Breast epithelium (tissue), 4 donors: ENCODE measurements at regions not wholly inside any gene's neighbourhood (a gene's known extent, or its start where the extent isn't known, plus 50 kb on each side); places are given as distances from the start of the nearest gene placed in this dataset.

Source experiments
- DNase-seq, 2 donors: peaks; one replicate each; pipeline ENCODE4 v3.0.0-alpha.2; 2019; ENCODE audit warnings: low spot score in 2 of 2
- H3K27ac ChIP-seq, 2 donors: fragments of 200-600 bp; sonication (generic) in 1 of 2; one replicate each; pipeline ENCODE4 v1.5.1; 2016 to 2019; ENCODE audit warnings: mild to moderate bottlenecking in 1 of 2
- H3K27me3 ChIP-seq, 2 donors: fragments of 200-600 bp; sonication (generic) in 1 of 2; one replicate each; pipeline versions ENCODE4 v1.5.1 to v1.6.0; 2017 to 2019; ENCODE audit warnings: control low read depth in 1 of 2, mild to moderate bottlenecking in 1 of 2
- H3K36me3 ChIP-seq: fragments of 200-600 bp; one replicate; pipeline ENCODE4 v1.5.1; 2019
- H3K4me1 ChIP-seq, 2 donors: fragments of 200-600 bp; sonication (generic); one replicate each; pipeline ENCODE4 v1.5.1; 2016 to 2019; ENCODE audit warnings: control low read depth in 1 of 2
- H3K4me3 ChIP-seq, 3 donors: fragments of 200-600 bp; sonication (generic); 1 replicate in 2 of 3; 2 replicates in 1 of 3; pipeline ENCODE4 v1.5.1; 2016 to 2019; ENCODE audit warnings: mild to moderate bottlenecking in 3 of 3, moderate library complexity in 2 of 3
- H3K9me3 ChIP-seq, 2 donors: fragments of 200-600 bp; sonication (generic) in 1 of 2; one replicate each; pipeline ENCODE4 v1.5.1; 2016 to 2019; ENCODE audit warnings: control low read depth in 1 of 2
- POLR2A ChIP-seq: fragments of 450-650 bp; IDR thresholded peaks from one replicate; pipeline ENCODE4 v1.6.1; 2016; ENCODE audit warnings: antibody characterized with exemption, mild to moderate bottlenecking, moderate library complexity
- POLR2AphosphoS5 ChIP-seq, 3 donors: sonication (generic); formaldehyde crosslinking; IDR thresholded peaks; one replicate each; pipeline ENCODE4 v1.6.1; 2017; ENCODE audit warnings: antibody characterized with exemption in 3 of 3
- intact Hi-C: fragments of 100-400 bp; cut with DNase I; formaldehyde crosslinking; loops from one replicate; pipeline ENCODE4 v1.15.1; 2023; ENCODE audit warnings: low total_unique reads
- TF ChIP-seq, protein P1 (sequence below), 3 donors: fragments of 450-650 bp; IDR thresholded peaks; one replicate each; pipeline ENCODE4 v1.5.1; 2016 to 2017; ENCODE audit warnings: antibody characterized with exemption in 3 of 3, mild to moderate bottlenecking in 3 of 3, moderate library complexity in 3 of 3

DNA sequence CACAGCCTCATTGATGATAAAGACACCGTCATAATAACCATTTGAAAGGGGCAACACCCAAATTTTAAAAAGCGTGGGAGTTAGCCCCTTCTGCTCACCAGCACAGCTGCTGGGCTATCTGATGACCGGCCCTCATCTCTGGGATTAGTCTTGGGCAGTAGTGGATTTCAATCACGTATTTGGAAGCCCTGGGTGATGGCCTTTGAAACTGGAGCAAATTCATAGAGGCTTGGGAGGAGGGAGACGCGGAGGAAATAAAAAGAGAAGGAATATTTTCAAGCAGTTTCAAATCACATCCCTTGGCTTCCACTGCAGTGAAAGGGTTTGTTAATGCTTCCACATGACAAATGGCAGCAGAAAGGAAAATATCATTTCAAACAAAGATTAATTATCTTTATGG is 357.8 kb downstream of the ZNF516 start:
- intact Hi-C loops, result no loop called here
- Histone ChIP-seq H3K9me3 (no peaks in the 10 kb centered on the region), H3K27me3 (no peaks in the 10 kb centered on the region), H3K27ac (no peak overlapping the region), H3K4me1 (no peaks in the 10 kb centered on the region), H3K4me3 (no peak overlapping the region), H3K36me3 (no peaks in the 10 kb centered on the region)
- no peak for DNase-seq
- TF ChIP-seq POLR2A (no peak), POLR2AphosphoS5 (IDR thresholded peaks at IDR 0.05) (no peak)
- TF ChIP-seq, protein P1, sequence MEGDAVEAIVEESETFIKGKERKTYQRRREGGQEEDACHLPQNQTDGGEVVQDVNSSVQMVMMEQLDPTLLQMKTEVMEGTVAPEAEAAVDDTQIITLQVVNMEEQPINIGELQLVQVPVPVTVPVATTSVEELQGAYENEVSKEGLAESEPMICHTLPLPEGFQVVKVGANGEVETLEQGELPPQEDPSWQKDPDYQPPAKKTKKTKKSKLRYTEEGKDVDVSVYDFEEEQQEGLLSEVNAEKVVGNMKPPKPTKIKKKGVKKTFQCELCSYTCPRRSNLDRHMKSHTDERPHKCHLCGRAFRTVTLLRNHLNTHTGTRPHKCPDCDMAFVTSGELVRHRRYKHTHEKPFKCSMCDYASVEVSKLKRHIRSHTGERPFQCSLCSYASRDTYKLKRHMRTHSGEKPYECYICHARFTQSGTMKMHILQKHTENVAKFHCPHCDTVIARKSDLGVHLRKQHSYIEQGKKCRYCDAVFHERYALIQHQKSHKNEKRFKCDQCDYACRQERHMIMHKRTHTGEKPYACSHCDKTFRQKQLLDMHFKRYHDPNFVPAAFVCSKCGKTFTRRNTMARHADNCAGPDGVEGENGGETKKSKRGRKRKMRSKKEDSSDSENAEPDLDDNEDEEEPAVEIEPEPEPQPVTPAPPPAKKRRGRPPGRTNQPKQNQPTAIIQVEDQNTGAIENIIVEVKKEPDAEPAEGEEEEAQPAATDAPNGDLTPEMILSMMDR (IDR thresholded peaks at IDR 0.05), result no peak

DNA sequence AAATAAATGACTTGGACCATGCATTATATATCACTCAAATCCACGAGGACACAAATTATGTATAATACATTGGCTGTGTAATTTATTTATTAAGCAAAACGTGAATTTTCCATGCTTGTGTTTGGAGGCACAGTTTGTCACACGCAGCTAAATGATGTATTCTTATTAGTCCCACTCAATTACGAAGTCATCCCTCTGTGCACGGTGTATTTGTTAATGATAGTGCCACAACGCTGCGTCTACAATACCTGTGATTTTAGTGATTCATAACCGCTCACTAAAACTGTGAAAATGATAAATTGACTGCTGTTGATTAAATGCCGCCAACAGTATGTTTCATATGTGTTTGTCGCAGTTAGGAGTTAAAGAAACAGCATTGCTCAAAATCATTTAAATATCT is 358.3 kb downstream of the ZNF516 start:
- intact Hi-C loops, result no loop called here
- H3K27me3 ChIP-seq, result no peaks in the 10 kb centered on the region
- TF ChIP-seq, protein P1 (IDR thresholded peaks at IDR 0.05), result no peak
- no peak for TF ChIP-seq POLR2A
- DNase-seq, result no peak
- H3K4me3 ChIP-seq, result no peak overlapping the region
- H3K36me3 ChIP-seq, result no peaks in the 10 kb centered on the region
- no peaks in the 10 kb centered on the region for H3K9me3 ChIP-seq
- no peak overlapping the region for H3K27ac ChIP-seq
- H3K4me1 ChIP-seq, result no peaks in the 10 kb centered on the region

DNA sequence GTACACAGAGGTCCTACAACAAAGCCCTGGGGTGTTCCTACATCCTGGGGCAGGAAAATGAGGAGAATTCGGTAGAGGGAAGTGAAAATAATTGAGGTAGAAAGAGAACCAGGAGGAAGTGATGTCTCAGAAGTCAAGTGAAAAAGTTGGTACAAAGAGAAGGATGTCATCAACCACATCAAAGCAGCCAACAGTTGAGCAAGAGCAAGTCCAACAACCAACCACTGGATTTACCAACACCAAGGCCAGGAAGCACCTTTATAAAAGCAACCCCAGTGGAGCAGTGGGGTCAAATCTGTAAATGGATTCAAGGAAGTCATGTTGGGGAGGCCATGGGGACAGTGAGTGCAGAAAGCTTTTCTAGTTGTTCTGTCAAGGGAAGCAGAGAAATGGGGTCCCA is 360.4 kb downstream of the ZNF516 start:
- TF ChIP-seq POLR2A (no peak), POLR2AphosphoS5 (IDR thresholded peaks at IDR 0.05) (no peak)
- TF ChIP-seq, protein P1 (IDR thresholded peaks at IDR 0.05), result no peak
- H3K4me1 ChIP-seq, result no peaks in the 10 kb centered on the region
- intact Hi-C loops, result no loop called here

DNA sequence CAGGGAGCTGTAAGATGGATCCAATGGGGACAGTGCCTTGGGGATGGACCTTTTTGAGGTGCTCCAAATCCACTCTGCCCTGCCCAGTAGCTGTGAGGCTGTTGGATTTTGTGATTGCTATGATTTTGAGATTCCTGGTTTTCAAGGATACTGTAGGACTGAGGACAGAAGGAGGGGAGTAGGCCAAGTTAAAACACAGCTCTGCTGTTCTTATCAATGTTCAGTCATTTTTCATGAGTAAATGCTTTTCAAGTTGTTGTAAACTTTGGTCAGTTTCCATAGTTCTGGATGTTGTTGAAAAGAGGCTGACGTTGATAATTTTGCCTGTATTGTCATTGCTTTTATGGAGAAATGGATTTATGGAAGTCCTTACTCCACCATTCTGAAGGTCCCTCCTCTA is 361.2 kb downstream of the ZNF516 start:
- no peaks in the 10 kb centered on the region for H3K4me1 ChIP-seq
- no peaks in the 10 kb centered on the region for H3K36me3 ChIP-seq
- no peak for DNase-seq
- H3K4me3 ChIP-seq, result no peak overlapping the region
- no peak overlapping the region for H3K27ac ChIP-seq
- no peaks in the 10 kb centered on the region for H3K27me3 ChIP-seq
- no peaks in the 10 kb centered on the region for H3K9me3 ChIP-seq
- intact Hi-C loops, result no loop called here
- no peak for TF ChIP-seq POLR2AphosphoS5 (IDR thresholded peaks at IDR 0.05)

More for the DNA sequence above, 360.4 kb downstream of the ZNF516 start:
- Histone ChIP-seq H3K4me3 (no peak overlapping the region), H3K27me3 (no peaks in the 10 kb centered on the region), H3K27ac (no peak overlapping the region), H3K36me3 (no peaks in the 10 kb centered on the region), H3K9me3 (no peaks in the 10 kb centered on the region)
- no peak for DNase-seq

DNA sequence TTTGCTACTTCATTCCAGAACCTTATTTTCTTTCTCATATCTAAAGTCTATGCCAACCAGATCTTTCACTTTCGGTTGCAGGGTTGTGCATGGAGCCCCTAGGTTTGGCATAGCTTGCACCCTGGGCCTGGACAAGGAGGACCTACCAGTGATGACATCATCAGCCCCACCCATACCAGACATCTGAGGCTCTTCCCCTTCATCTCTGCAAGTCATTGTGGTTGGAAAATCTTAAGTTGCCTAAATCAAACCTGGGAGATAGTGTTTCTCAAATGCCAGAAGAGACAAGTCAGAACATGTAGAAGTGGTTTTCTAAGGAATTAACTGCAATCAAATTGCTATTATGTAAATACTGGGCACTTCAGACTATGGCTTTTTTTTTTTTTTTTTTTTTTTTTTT is 363.3 kb downstream of the ZNF516 start:
- DNase-seq, result no peak
- no peaks in the 10 kb centered on the region for H3K4me1 ChIP-seq
- intact Hi-C loops, result no loop called here
- H3K36me3 ChIP-seq, result no peaks in the 10 kb centered on the region
- H3K9me3 ChIP-seq, result no peaks in the 10 kb centered on the region
- TF ChIP-seq POLR2AphosphoS5 (IDR thresholded peaks at IDR 0.05) (no peak), POLR2A (no peak)
- TF ChIP-seq, protein P1 (IDR thresholded peaks at IDR 0.05), result no peak
- H3K27ac ChIP-seq, result no peak overlapping the region
- H3K27me3 ChIP-seq, result no peaks in the 10 kb centered on the region
- H3K4me3 ChIP-seq, result no peak overlapping the region

DNA sequence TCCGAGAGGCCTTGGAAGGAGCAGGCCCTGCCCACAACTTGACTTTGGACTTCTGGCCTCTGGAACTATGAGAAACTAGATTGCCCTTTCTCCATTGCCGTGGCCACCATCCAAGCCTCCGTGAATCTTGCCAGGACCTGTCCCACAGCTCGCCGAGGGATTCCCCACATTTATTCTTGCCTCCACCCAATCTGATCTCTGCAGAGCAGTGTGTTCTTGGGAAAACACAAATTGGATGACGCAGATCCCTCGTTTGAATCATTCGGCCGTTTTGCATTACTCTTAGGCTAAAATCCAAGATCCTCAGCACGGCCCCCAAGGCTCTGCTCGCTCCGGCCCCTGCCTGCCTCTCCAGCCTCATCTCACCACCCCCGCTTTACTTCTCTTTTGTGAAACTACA is 364.2 kb downstream of the ZNF516 start:
- no peaks in the 10 kb centered on the region for H3K27me3 ChIP-seq
- H3K9me3 ChIP-seq, result no peaks in the 10 kb centered on the region
- intact Hi-C loops, result no loop called here
- DNase-seq, result peak in 1 of 2 donors; percentile 37
- peak overlapping the region in 1 of 2 donors; percentile 13 for H3K27ac ChIP-seq
- no peaks in the 10 kb centered on the region for H3K4me1 ChIP-seq
- H3K36me3 ChIP-seq, result no peaks in the 10 kb centered on the region
- TF ChIP-seq, protein P1 (IDR thresholded peaks at IDR 0.05), result no peak
- TF ChIP-seq POLR2AphosphoS5 (IDR thresholded peaks at IDR 0.05) (no peak), POLR2A (no peak)
- peak overlapping the region in 2 of 3 donors; percentile 1 to 29 for H3K4me3 ChIP-seq
